Activated T-cell treated with anti-CD3 and anti-CD28 coated beads for 4 hours (primary cell): ENCODE measurements at regions not wholly inside any gene's neighbourhood (a gene's known extent, or its start where the extent isn't known, plus 50 kb on each side); places are given as distances from the start of the nearest gene placed in this dataset.

Experiments
- DNase-seq: peaks from one replicate; pipeline ENCODE4 v3.0.0-alpha.2; 2020

DNA sequence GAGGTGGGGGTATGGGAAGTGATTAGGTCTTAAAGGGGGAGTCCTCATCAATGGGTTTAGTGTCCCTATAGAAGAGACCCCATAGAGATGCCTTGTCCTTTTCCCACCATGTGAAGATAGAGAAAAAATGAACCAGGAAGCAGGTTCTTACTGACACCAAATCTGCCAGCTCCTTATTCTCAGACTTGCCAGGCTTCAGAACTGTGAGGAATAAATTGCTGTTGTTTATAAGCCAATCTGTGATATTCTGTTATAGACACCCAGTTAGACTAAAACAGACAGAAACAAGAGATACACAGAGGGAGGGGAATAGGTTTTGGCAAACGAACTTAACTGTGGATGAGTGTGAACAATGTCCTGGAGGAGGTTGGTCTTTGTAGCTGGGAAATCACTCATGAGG is 381.4 kb downstream of the ADRA2A start:
- no peak for DNase-seq

GRCh38 chr10:111459967-111460366 is 383.1 kb downstream of the ADRA2A start:
- no peak for DNase-seq

DNA sequence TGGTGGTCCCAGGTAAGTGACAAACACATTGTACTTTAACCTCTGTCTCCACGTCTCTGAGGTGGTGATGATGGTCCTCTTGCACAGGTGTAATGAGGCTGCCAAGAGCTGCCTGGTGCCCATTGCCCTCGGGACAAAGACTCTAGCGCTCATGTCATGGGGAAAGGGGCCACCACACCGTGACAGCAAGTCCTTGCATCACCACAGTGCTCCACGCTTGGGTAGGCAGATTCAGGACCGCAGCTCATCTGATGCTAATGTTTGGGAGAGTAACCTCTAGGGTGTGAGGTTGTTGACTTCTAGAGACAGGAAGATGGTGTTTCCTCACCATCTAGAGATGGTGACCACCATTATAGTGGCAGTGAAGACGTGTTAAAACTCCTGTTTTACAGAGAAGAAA is 395.6 kb downstream of the ADRA2A start:
- DNase-seq, result no peak

- DNase-seq, result no peak
Observed at GRCh38 chr10:111473361-111473760, 396.5 kb downstream of the ADRA2A start.

GRCh38 chr10:111474786-111475185 is 398.0 kb downstream of the ADRA2A start:
- no peak for DNase-seq

DNA sequence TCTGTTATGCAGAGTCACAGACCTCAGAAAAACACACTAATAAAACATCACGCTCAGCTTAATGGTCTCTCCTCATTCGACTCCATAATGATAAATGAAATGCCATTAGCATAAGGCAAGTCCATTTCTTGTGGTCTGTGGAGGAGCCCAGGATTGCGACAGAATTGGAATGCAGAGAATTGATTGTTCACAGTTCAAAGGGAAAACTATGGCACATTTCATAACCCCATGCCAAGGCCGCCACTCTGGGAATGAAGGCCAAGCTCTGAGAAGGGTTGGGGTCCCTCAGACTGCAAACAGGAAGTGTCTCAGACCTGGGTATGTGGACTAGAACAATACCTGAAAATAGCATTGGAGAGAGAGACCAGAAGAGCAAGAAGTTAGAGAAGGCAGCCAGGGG is 398.9 kb downstream of the ADRA2A start:
- DNase-seq, result no peak

DNA sequence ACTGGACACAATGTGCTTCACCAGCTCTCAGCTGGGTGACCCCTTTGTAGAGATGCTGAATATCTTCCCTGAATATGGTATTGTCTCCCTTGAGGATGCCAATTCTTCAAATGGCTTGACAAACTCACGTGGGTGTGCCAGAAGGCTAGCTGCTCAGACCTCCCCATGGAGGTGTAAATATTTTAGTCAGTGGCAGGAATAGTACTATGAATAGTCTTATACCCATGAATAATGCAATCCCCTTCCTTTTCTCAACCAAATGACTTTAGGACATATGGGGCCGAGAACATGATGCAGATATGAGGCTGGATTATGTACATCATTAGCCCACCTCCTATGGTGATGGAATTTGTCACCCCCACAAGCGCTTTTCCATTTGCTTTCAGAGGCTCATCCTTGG is 401.8 kb downstream of the ADRA2A start:
- no peak for DNase-seq

DNA sequence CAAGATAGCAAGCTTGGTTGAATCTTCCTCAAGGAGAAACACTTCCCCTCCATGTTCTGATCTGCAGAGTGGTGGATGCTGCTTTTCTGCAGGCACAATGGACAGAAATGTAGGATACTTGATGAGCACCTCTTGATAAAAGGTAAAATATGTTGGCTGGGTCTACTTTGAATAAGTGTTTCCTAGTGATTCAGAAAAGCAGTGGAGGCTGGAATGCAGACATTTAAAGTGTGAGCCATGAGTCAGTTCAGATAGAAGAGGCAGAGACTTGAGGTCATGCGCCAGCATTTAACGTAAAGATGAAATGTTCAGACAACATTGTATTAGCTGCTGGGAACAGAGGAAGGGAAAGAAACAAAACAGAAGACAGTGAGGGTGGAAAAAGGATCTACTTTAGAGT is 403.1 kb downstream of the ADRA2A start:
- DNase-seq, result no peak

DNA sequence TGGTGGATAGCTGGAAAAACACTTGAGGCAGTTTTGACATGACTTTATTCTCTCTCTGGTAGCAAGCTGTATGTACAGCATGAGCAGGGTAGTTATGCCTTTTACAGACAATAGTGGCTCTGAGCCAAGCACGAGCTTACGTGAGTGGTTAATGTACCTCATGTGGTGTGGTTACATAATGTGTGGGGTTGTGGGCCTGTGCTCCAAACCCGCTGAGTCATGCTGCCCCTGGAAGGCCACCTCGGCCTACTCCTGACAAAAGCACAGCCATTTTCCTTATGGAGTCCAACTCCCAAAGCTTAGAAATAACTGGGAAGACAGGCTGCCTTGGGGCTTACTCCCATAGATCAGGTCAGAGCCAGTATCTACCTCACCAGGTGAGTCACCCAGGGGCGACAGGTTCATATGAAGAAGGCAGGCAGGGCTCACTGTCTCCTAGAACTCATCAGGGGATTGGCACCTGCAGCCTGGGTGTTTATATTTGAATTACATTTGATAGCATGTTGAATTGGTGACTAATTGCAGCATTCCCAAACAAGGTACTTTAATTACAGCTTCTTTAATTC is 404.5 kb downstream of the ADRA2A start:
- no peak for DNase-seq

DNA sequence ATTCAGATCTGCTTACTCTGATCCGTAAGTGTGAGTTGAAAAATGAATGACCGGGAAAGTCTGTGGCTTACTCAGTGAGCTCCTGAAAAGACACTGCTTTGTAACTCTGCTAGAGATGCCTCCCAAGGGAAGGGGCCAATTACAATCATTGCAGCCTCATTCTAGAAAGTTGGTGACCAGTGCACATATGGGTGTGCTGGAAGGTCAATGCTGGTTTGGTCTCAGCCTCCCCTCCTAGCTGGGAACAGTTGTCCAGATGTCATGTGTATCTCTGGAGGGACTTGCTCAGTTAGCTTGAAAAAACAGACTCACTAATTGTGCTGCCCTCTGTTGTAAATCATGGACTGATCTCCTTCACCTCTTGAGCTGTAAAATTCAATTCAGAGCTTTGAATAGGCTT is 405.0 kb downstream of the ADRA2A start:
- no peak for DNase-seq

- DNase-seq, result no peak
Observed at GRCh38 chr10:111482621-111483216, 405.9 kb downstream of the ADRA2A start.

GRCh38 chr10:111485767-111486166 is 408.9 kb downstream of the ADRA2A start:
- no peak for DNase-seq

DNA sequence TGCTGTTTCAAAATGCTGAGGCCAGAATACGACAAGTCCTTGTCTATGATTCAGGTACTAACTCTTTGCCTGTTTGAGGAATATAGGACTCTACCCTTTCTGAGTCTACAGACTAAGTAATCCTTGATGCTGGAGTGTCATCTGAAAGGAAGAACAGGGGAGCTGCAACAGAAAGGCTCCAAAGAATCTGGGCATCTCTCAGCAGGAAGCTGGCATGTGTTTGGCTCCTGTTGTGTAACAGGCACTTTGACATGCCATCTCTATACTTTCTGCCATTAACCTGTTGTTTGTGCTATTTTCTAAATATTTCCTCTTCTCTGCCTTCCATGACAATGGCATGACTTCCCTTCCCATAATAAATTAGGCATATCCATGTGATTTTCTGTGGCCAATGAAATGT is 409.5 kb downstream of the ADRA2A start:
- no peak for DNase-seq

DNA sequence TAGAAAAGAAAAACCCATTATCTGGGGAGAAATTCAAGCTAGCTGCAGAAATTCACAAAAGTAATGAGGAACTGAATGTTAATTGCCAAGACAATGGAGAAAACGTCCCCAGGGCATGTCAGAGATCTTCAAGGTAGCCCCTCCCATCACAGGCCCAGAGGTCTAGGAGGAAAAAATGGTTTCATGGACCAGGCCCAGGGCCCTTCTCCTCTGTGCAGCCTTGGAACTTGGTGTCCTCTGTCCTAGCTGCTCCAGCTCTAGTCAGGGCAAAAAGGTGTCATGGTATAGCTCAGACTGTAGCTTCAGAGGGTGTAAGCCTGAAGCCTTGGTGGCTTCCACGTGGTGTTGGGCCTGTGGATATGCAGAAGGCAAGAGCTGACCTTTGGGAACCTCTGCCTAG is 411.8 kb downstream of the ADRA2A start:
- DNase-seq, result no peak

- DNase-seq, result no peak
Observed at GRCh38 chr10:111491154-111491553, 414.3 kb downstream of the ADRA2A start.

GRCh38 chr10:111493024-111493625 is 416.3 kb downstream of the ADRA2A start:
- DNase-seq, result no peak

DNA sequence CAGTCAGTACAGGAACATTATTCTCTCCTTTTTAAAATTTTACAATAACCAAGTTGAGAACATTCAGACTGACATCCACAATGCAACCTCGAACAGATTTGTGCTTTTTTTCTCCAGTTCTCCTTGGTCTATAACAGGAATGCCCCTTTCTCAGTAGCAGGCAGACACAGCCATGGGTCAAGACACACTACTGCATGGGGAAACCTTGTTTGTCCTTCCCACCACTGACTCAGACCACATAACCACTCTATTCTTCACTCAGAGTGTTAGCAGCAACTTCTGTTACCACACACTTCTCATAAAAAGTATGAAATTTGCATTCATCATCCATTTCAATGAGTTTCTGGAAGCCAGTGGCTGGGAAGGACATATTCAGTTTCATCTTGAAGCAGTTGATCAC is 421.7 kb downstream of the ADRA2A start:
- no peak for DNase-seq

GRCh38 chr10:111504376-111504775 is 427.5 kb downstream of the ADRA2A start:
- DNase-seq, result no peak

- DNase-seq, result no peak
Observed at GRCh38 chr10:111506266-111507034, 429.6 kb downstream of the ADRA2A start.

DNA sequence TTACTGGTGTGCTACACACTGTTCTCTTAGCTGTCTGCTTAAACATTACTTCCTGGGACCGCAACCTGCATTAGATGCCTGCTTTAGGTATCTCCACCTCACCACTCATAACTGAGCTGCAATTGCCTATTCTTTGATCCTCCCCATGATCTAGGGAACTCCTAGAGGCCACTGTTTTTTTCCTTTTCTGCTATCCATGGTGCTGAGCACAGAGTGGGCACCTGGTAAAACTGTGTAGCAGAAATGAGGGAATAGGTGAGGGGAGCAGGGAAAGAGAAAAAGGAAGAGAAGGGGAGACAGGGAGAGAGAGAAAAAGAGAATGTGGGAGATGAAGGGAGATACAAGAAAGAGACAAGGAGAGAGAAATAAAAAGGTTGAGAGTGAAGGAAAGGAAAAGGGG is 434.9 kb downstream of the ADRA2A start:
- DNase-seq, result no peak

GRCh38 chr10:111515264-111515663 is 438.4 kb downstream of the ADRA2A start:
- DNase-seq, result no peak

DNA sequence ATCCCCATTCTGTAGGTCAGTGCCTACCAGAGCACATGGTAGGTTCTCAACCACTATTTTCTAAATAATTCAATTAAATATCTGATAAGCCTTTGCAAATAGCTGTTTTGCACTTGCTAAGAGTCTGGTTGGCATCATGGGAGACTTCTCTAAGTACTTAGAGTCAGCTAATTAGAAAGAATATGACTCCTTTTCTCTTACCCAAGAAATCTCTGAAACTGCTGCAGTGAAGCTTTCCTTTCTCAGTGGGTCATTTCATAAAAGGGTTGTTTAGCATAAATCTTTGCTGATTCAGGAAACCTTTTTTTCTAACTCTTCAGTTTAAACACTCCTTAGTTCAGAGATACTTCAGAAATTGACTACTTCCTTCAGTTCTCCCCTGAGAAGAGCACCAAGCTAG is 438.9 kb downstream of the ADRA2A start:
- no peak for DNase-seq

DNA sequence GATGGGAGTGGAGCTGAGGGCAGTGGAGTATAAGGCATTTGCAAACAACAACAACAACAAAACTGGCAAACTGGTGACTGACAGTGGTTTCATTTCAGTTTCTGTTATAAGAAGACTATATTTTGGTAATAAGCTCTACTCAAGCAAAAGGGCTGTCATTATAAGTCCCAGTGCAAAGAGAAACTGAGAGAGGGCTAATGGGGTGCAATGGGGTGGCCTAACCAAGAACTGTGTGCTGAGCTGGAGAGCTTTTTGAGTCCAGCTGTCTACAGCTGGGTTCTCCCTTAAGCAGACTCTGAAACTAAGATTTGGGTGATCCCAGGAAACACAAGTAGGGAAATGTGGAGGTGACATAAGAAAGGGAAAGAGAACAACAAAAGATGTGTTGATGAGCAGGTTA is 439.3 kb downstream of the ADRA2A start:
- no peak for DNase-seq

DNA sequence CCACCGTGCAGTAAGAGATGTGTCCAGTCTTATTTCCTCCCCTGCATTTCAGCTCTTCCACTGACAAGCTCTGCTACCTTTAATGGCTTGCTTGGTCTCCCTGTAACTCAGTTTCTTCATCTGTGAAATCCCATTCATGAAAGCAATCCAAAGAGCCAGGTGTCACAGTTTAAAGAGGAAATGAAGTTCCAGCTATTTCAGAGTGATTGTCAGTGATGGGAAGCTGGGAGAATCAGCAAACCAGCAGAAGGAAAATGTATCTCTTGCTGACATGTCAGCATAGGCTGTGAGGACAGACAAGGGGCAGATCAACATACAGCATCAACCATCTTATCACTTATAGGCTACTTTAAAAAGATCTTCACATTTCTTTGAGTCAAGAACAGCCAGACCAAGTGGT is 445.3 kb downstream of the ADRA2A start:
- DNase-seq, result no peak
